ENCODE measurements at regions not wholly inside any gene's neighbourhood (a gene's known extent, or its start where the extent isn't known, plus 50 kb on each side); places are given as distances from the start of the nearest gene placed in this dataset.

GRCh38 chr7:101746314-101746713 is 71.1 kb upstream of the CUX1 start:
- no peaks in the 10 kb centered on the region for H3K4me1 ChIP-seq (ENCODE audit: control insufficient read depth, extremely low read depth, insufficient read depth, low read length)
- no peaks in the 10 kb centered on the region for H3K9me3 ChIP-seq (ENCODE audit: control insufficient read depth, insufficient read depth, low read depth, low read length)
- no peak overlapping the region for H2AFZ ChIP-seq (ENCODE audit: low read length)
- H3K27ac ChIP-seq (ENCODE audit: insufficient read depth, low read length) = no peak overlapping the region
- no peak for TF ChIP-seq CTCF (conservative IDR thresholded peaks at IDR 0.05 in 1 of 2, IDR thresholded peaks at IDR 0.05 in 1 of 2; ENCODE audit: low read depth in 1 of 2, low read length in 2 of 2)
- TF ChIP-seq EZH2 (IDR thresholded peaks at IDR 0.05; ENCODE audit: low read length, missing control alignments) = no peak
- DNase-seq (ENCODE audit: low read depth in 2 of 2) = no peak
- H3K9ac ChIP-seq (ENCODE audit: insufficient read depth, low read length) = no peak overlapping the region
- no peaks in the 10 kb centered on the region for H3K79me2 ChIP-seq (ENCODE audit: control insufficient read depth, insufficient read depth, low read length)
- H3K27me3 ChIP-seq (ENCODE audit: control insufficient read depth, insufficient read depth, low read length) = peaks cover 12% of the 10 kb centered on the region
- no peak overlapping the region for H3K4me2 ChIP-seq (ENCODE audit: extremely low read depth, insufficient read depth, low read length)
- no peaks in the 10 kb centered on the region for H4K20me1 ChIP-seq (ENCODE audit: control insufficient read depth, extremely low read depth, insufficient read depth, low read length)
- H3K4me3 ChIP-seq (replicated peaks in 1 of 4; ENCODE audit: control extremely low read depth in 1 of 4, insufficient read depth in 1 of 4, low read depth in 3 of 4, low read length in 4 of 4) = no peak overlapping the region
- H3K36me3 ChIP-seq (ENCODE audit: control insufficient read depth, insufficient read depth, low read length) = no peaks in the 10 kb centered on the region

GRCh38 chr7:101747053-101747878 is 70.2 kb upstream of the CUX1 start:
- H3K9ac ChIP-seq (ENCODE audit: insufficient read depth, low read length) = no peak overlapping the region
- no peaks in the 10 kb centered on the region for H3K36me3 ChIP-seq (ENCODE audit: control insufficient read depth, insufficient read depth, low read length)
- no peak overlapping the region for H2AFZ ChIP-seq (ENCODE audit: low read length)
- no peak overlapping the region for H3K4me3 ChIP-seq (replicated peaks in 1 of 4; ENCODE audit: control extremely low read depth in 1 of 4, insufficient read depth in 1 of 4, low read depth in 3 of 4, low read length in 4 of 4)
- no peak for DNase-seq (ENCODE audit: low read depth in 2 of 2)
- H3K27me3 ChIP-seq (ENCODE audit: control insufficient read depth, insufficient read depth, low read length) = peaks cover 12% of the 10 kb centered on the region
- H3K79me2 ChIP-seq (ENCODE audit: control insufficient read depth, insufficient read depth, low read length) = no peaks in the 10 kb centered on the region
- H3K27ac ChIP-seq (ENCODE audit: insufficient read depth, low read length) = no peak overlapping the region
- H3K9me3 ChIP-seq (ENCODE audit: control insufficient read depth, insufficient read depth, low read depth, low read length) = no peaks in the 10 kb centered on the region
- no peak overlapping the region for H3K4me2 ChIP-seq (ENCODE audit: extremely low read depth, insufficient read depth, low read length)
- no peaks in the 10 kb centered on the region for H4K20me1 ChIP-seq (ENCODE audit: control insufficient read depth, extremely low read depth, insufficient read depth, low read length)
- TF ChIP-seq EZH2 (IDR thresholded peaks at IDR 0.05; ENCODE audit: low read length, missing control alignments) = peak; percentile 5
- TF ChIP-seq CTCF (conservative IDR thresholded peaks at IDR 0.05 in 1 of 2, IDR thresholded peaks at IDR 0.05 in 1 of 2; ENCODE audit: low read depth in 1 of 2, low read length in 2 of 2) = no peak
- no peaks in the 10 kb centered on the region for H3K4me1 ChIP-seq (ENCODE audit: control insufficient read depth, extremely low read depth, insufficient read depth, low read length)

- peaks cover 9% of the 10 kb centered on the region for H3K27me3 ChIP-seq (ENCODE audit: control insufficient read depth, insufficient read depth, low read length)
- H2AFZ ChIP-seq (ENCODE audit: low read length) = no peak overlapping the region
- H4K20me1 ChIP-seq (ENCODE audit: control insufficient read depth, extremely low read depth, insufficient read depth, low read length) = no peaks in the 10 kb centered on the region
- H3K9ac ChIP-seq (ENCODE audit: insufficient read depth, low read length) = no peak overlapping the region
- H3K4me3 ChIP-seq (replicated peaks in 1 of 4; ENCODE audit: control extremely low read depth in 1 of 4, insufficient read depth in 1 of 4, low read depth in 3 of 4, low read length in 4 of 4) = no peak overlapping the region
- no peaks in the 10 kb centered on the region for H3K4me1 ChIP-seq (ENCODE audit: control insufficient read depth, extremely low read depth, insufficient read depth, low read length)
- H3K27ac ChIP-seq (ENCODE audit: insufficient read depth, low read length) = no peak overlapping the region
- H3K79me2 ChIP-seq (ENCODE audit: control insufficient read depth, insufficient read depth, low read length) = no peaks in the 10 kb centered on the region
- DNase-seq (ENCODE audit: low read depth in 2 of 2) = no peak
- no peaks in the 10 kb centered on the region for H3K9me3 ChIP-seq (ENCODE audit: control insufficient read depth, insufficient read depth, low read depth, low read length)
- H3K4me2 ChIP-seq (ENCODE audit: extremely low read depth, insufficient read depth, low read length) = no peak overlapping the region
- TF ChIP-seq EZH2 (IDR thresholded peaks at IDR 0.05; ENCODE audit: low read length, missing control alignments) = peak; percentile 10
- no peak for TF ChIP-seq CTCF (conservative IDR thresholded peaks at IDR 0.05 in 1 of 2, IDR thresholded peaks at IDR 0.05 in 1 of 2; ENCODE audit: low read depth in 1 of 2, low read length in 2 of 2)
- H3K36me3 ChIP-seq (ENCODE audit: control insufficient read depth, insufficient read depth, low read length) = no peaks in the 10 kb centered on the region
Observed at GRCh38 chr7:101747879-101748345, 69.5 kb upstream of the CUX1 start.
